ENCODE measurements at regions not wholly inside any gene's neighbourhood (a gene's known extent, or its start where the extent isn't known, plus 50 kb on each side); places are given as distances from the start of the nearest gene placed in this dataset.
"Not testable (repeated sequence)": the region's sequence is repeated elsewhere in the genome, so short reads cannot be mapped to it uniquely, and the experiment has no call there.

DNA sequence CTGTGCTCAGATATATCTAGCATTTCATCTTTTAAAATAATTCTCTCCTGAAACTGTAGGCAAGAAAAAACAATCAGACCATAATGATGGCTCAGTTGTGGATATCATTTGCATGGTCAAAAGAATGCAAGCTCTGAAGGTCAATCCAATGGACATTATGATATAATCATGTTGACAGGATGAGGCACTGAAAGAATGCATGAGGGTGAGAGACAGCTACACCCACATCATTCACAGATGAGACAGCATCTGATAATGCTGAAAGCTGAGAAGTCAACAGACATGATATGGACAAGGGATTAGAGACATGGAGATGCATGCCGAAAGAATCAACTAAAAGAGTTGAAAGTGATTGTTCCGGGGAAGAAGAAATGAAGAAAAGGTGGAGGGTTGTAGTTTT lies 346.4 kb upstream of the CDH5 start:
- Histone ChIP-seq H3K9ac (ENCODE audit: insufficient read length) (no peak overlapping the region), H3K36me3 (ENCODE audit: insufficient read depth, low read length) (no peaks in the 10 kb centered on the region), H3K4me3 (no peak overlapping the region), H3K27ac (no peak overlapping the region), H3K9me3 (ENCODE audit: low read depth, low read length) (no peaks in the 10 kb centered on the region)
- DNase-seq (ENCODE audit: low read depth, low spot score): no peak
- TF ChIP-seq FOXP2 (optimal IDR thresholded peaks at IDR 0.05; ENCODE audit: control extremely low read depth, extremely low read length, insufficient read depth): no peak
- no peak for TF ChIP-seq EZH2 (IDR thresholded peaks at IDR 0.05)
- TF ChIP-seq POLR2AphosphoS5 (IDR thresholded peaks at IDR 0.05; ENCODE audit: borderline replicate concordance, low read depth, low read length): no peak

DNA sequence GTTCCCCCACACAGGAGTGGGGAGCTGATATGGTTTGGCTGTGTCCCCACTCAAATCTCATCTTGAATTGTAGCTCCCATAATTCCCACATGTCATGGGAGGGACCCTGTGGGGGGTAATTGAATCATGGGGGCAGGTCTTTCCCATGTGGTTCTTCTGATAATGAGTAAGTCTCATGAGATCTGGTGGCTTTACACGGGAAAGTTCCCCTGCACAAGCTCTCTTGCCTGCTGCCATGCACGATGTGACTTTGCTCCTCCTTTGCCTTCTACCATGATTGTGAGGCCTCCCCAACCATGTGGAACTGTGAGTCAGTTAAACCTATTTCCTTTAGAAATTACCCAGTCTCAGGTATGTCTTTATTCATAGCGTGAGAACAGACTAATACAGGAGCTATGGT lies 347.0 kb upstream of the CDH5 start:
- not testable (repeated sequence) for H3K9me3 ChIP-seq (ENCODE audit: low read depth, low read length); H3K36me3 ChIP-seq (ENCODE audit: insufficient read depth, low read length); DNase-seq (ENCODE audit: low read depth, low spot score); H3K27ac ChIP-seq; H3K9ac ChIP-seq (ENCODE audit: insufficient read length); H3K4me3 ChIP-seq

DNA sequence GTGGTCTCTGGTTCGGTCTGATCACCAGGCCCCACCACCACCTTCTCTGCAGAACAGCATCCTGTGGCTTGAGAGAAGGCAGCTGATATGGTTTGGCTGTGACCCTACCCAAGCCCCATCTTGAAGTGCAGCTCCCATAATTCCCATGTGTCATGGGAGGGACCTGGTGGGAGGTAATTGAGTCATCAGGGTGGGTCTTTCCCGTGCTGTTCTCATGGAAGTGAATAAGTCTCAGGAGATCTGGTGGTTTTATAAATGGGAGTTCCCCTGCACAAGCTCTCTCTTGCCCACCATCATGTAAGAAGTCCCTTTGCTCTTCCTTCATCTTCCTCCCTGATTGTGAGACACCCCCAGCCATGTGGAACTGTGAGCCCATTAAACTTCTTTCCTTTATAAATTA lies 352.3 kb upstream of the CDH5 start:
- TF ChIP-seq EZH2 (IDR thresholded peaks at IDR 0.05) (no peak), POLR2AphosphoS5 (IDR thresholded peaks at IDR 0.05; ENCODE audit: borderline replicate concordance, low read depth, low read length) (no peak), FOXP2 (optimal IDR thresholded peaks at IDR 0.05; ENCODE audit: control extremely low read depth, extremely low read length, insufficient read depth) (no peak)
- Histone ChIP-seq H3K9me3 (ENCODE audit: low read depth, low read length) (no peaks in the 10 kb centered on the region), H3K4me3 (no peak overlapping the region), H3K36me3 (ENCODE audit: insufficient read depth, low read length) (no peaks in the 10 kb centered on the region), H3K9ac (ENCODE audit: insufficient read length) (no peak overlapping the region), H3K27ac (no peak overlapping the region)
- DNase-seq (ENCODE audit: low read depth, low spot score): no peak

DNA sequence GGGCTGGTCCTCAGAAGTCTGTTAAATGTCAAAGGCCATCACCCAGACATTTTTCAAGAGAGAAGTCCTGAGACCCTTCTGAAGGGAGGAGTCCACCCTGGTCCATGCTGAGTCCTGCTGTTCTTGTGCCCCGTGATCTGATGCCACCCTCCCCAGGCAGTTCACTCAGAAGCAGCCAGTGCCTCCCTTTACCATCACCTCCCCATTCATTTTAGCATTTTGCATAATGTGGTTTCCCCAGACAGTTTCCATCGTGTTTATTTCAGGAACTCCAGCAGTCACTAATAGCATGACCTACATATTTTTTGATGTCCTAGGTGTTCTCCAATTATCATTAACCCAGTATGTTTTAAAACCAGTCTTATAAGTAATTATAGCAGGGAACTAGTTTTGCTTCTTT lies 353.0 kb upstream of the CDH5 start:
- no peak overlapping the region for H3K4me3 ChIP-seq

DNA sequence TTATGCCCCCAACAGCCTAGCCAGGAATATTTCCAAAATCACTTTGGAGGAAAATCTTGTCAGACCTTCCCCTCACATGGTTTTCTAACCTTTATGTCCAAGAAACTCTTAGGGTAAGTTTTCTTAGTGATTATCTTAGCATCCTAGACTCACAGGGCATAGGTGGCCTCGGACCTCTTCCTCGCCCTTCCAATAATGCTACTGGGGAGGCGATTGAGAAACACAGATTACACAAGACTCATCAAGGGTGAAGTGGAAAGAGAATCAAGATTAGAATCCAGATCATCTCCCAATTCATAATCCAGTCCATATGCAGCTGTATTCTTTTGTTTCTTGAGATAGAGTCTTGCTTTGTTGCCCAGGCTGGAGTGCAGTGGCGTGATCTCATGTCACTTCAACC lies 358.4 kb upstream of the CDH5 start:
- no peak overlapping the region for H3K9ac ChIP-seq (ENCODE audit: insufficient read length)
- no peak overlapping the region for H3K4me3 ChIP-seq
- no peaks in the 10 kb centered on the region for H3K9me3 ChIP-seq (ENCODE audit: low read depth, low read length)
- no peak overlapping the region for H3K27ac ChIP-seq
- H3K36me3 ChIP-seq (ENCODE audit: insufficient read depth, low read length): no peaks in the 10 kb centered on the region
- no peak for DNase-seq (ENCODE audit: low read depth, low spot score)
- TF ChIP-seq POLR2AphosphoS5 (IDR thresholded peaks at IDR 0.05; ENCODE audit: borderline replicate concordance, low read depth, low read length) (no peak), FOXP2 (optimal IDR thresholded peaks at IDR 0.05; ENCODE audit: control extremely low read depth, extremely low read length, insufficient read depth) (no peak), EZH2 (IDR thresholded peaks at IDR 0.05) (no peak)

More for the DNA sequence above, 353.0 kb upstream of the CDH5 start:
- Histone ChIP-seq H3K36me3 (ENCODE audit: insufficient read depth, low read length) (no peaks in the 10 kb centered on the region), H3K9ac (ENCODE audit: insufficient read length) (no peak overlapping the region), H3K27ac (no peak overlapping the region), H3K9me3 (ENCODE audit: low read depth, low read length) (no peaks in the 10 kb centered on the region)
- TF ChIP-seq EZH2 (IDR thresholded peaks at IDR 0.05) (no peak), POLR2AphosphoS5 (IDR thresholded peaks at IDR 0.05; ENCODE audit: borderline replicate concordance, low read depth, low read length) (no peak), FOXP2 (optimal IDR thresholded peaks at IDR 0.05; ENCODE audit: control extremely low read depth, extremely low read length, insufficient read depth) (no peak)
- DNase-seq (ENCODE audit: low read depth, low spot score): no peak

- H3K4me3 ChIP-seq: no peak overlapping the region
- H3K27ac ChIP-seq: no peak overlapping the region
- no peaks in the 10 kb centered on the region for H3K9me3 ChIP-seq (ENCODE audit: low read depth, low read length)
- no peaks in the 10 kb centered on the region for H3K36me3 ChIP-seq (ENCODE audit: insufficient read depth, low read length)
- no peak for DNase-seq (ENCODE audit: low read depth, low spot score)
- TF ChIP-seq EZH2 (IDR thresholded peaks at IDR 0.05): no peak
- TF ChIP-seq FOXP2 (optimal IDR thresholded peaks at IDR 0.05; ENCODE audit: control extremely low read depth, extremely low read length, insufficient read depth): no peak
- TF ChIP-seq POLR2AphosphoS5 (IDR thresholded peaks at IDR 0.05; ENCODE audit: borderline replicate concordance, low read depth, low read length): no peak
- H3K9ac ChIP-seq (ENCODE audit: insufficient read length): no peak overlapping the region
These were observed 358.8 kb upstream of the CDH5 start for GRCh38 chr16:66007717-66008116.

DNA sequence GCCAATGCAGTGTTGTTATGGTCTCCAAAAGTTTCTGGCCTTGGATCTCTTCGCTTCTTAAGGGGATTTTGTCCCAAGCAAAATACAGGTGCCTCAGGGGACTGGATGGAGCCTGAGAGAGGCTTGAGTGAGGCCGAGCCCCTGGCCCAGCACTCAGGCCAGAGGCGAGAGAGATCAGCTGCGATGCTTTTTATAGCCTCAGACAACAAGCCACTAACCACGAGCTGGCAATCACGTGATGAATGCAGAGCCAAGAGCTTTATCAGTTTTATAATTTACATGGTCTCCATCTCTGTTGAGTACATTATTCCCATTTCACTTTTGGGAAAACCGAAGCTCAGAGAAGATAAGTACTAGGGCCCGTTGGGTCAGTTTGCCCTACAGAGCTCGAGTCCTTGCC lies 360.0 kb upstream of the CDH5 start:
- no peak overlapping the region for H3K4me3 ChIP-seq
- no peak overlapping the region for H3K27ac ChIP-seq
- TF ChIP-seq POLR2AphosphoS5 (IDR thresholded peaks at IDR 0.05; ENCODE audit: borderline replicate concordance, low read depth, low read length) (no peak), EZH2 (IDR thresholded peaks at IDR 0.05) (no peak), FOXP2 (optimal IDR thresholded peaks at IDR 0.05; ENCODE audit: control extremely low read depth, extremely low read length, insufficient read depth) (no peak)
- H3K36me3 ChIP-seq (ENCODE audit: insufficient read depth, low read length): no peaks in the 10 kb centered on the region
- DNase-seq (ENCODE audit: low read depth, low spot score): no peak
- no peaks in the 10 kb centered on the region for H3K9me3 ChIP-seq (ENCODE audit: low read depth, low read length)
- H3K9ac ChIP-seq (ENCODE audit: insufficient read length): no peak overlapping the region

DNA sequence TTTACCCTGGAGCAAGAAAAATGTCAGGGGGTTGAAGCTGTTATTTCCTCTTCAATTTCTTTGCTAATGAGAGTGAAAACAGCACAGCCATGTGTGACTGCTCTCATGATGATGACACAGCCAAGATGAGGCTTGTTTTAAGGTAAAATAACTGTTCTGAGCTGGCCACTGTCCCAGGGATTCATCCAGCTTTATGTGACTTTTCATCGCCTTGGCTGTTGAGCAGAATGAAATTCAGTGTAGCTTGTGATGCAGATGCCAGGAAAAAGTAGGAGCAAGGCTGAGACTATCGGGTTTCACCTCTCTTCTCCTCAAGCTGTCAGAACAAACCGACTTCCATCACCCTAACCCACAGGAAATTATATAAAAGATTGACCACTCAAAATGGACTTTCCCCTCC lies 361.8 kb upstream of the CDH5 start:
- TF ChIP-seq POLR2AphosphoS5 (IDR thresholded peaks at IDR 0.05; ENCODE audit: borderline replicate concordance, low read depth, low read length) (no peak), FOXP2 (optimal IDR thresholded peaks at IDR 0.05; ENCODE audit: control extremely low read depth, extremely low read length, insufficient read depth) (no peak), EZH2 (IDR thresholded peaks at IDR 0.05) (no peak)
- Histone ChIP-seq H3K9ac (ENCODE audit: insufficient read length) (no peak overlapping the region), H3K36me3 (ENCODE audit: insufficient read depth, low read length) (no peaks in the 10 kb centered on the region), H3K9me3 (ENCODE audit: low read depth, low read length) (no peaks in the 10 kb centered on the region), H3K27ac (no peak overlapping the region), H3K4me3 (no peak overlapping the region)
- DNase-seq (ENCODE audit: low read depth, low spot score): no peak

- H3K36me3 ChIP-seq (ENCODE audit: insufficient read depth, low read length): no peaks in the 10 kb centered on the region
- no peak overlapping the region for H3K9ac ChIP-seq (ENCODE audit: insufficient read length)
- H3K4me3 ChIP-seq: no peak overlapping the region
- H3K9me3 ChIP-seq (ENCODE audit: low read depth, low read length): no peaks in the 10 kb centered on the region
- no peak for DNase-seq (ENCODE audit: low read depth, low spot score)
- no peak for TF ChIP-seq POLR2AphosphoS5 (IDR thresholded peaks at IDR 0.05; ENCODE audit: borderline replicate concordance, low read depth, low read length)
- TF ChIP-seq FOXP2 (optimal IDR thresholded peaks at IDR 0.05; ENCODE audit: control extremely low read depth, extremely low read length, insufficient read depth): no peak
- TF ChIP-seq EZH2 (IDR thresholded peaks at IDR 0.05): no peak
- H3K27ac ChIP-seq: no peak overlapping the region
These were observed 363.3 kb upstream of the CDH5 start for GRCh38 chr16:66003201-66003600.
